SK-N-SH (cell line): ENCODE measurements at regions not wholly inside any gene's neighbourhood (a gene's known extent, or its start where the extent isn't known, plus 50 kb on each side); places are given as distances from the start of the nearest gene placed in this dataset.

Source experiments
- CTCF ChIA-PET: fragments of 300-600, 350-600 bp; formaldehyde crosslinking; extraction: SDS; loops from one replicate; lab custom pipeline; 2021; lab: Yijun Ruan, JAX
- POLR2A ChIA-PET: fragments of 350-600 bp; sonication (Branson Sonifier 250); formaldehyde crosslinking; extraction: SDS; loops from one replicate; lab custom pipeline; 2020; ENCODE audit warnings: antibody characterized with exemption, inconsistent platforms; lab: Yijun Ruan, JAX
- DNase-seq: peaks from one replicate; pipeline ENCODE4 v3.0.0; 2012
- H2AFZ ChIP-seq: fragments of 200-600 bp; sonication (generic); 2 replicates; pipeline ENCODE4 v1.8.1; 2016; ENCODE audit warnings: antibody characterized with exemption, mild to moderate bottlenecking, low read depth
- H3F3A ChIP-seq: fragments of 200-600 bp; sonication (generic); replicated peaks from 2 replicates; pipeline ENCODE3; 2016; ENCODE audit warnings: antibody characterized with exemption, mild to moderate bottlenecking; ENCODE audit not compliant: insufficient read depth
- H3K27ac ChIP-seq, 2 experiments: fragments of 200-500 bp in 1 of 2; fragments of 200-600 bp in 1 of 2; sonication (Bioruptor generic) in 1 of 2; sonication (generic), shearing (Covaris generic) in 1 of 2; 2 replicates each; pipeline versions ENCODE4 v1.5.1 to v1.6.1; 2014 to 2016; ENCODE audit warnings: low read depth in 2 of 2, inconsistent platforms in 1 of 2, low read length in 1 of 2, mild to moderate bottlenecking in 1 of 2, mixed read lengths in 1 of 2
- H3K27me3 ChIP-seq: fragments of 200-600 bp; sonication (generic), shearing (Covaris generic); 2 replicates; pipeline ENCODE4 v1.6.1; 2016; ENCODE audit warnings: mixed run types; ENCODE audit not compliant: insufficient read depth
- H3K36me3 ChIP-seq, 2 experiments: fragments of 200-500 bp in 1 of 2; fragments of 200-600 bp in 1 of 2; sonication (Bioruptor generic) in 1 of 2; sonication (generic) in 1 of 2; replicated peaks in 1 of 2; 2 replicates each; pipeline versions ENCODE3 to v1.5.1; 2014 to 2016; ENCODE audit warnings: low read length in 1 of 2, mild to moderate bottlenecking in 1 of 2; ENCODE audit not compliant: insufficient read depth in 2 of 2, control insufficient read depth in 1 of 2
- H3K4me1 ChIP-seq, 2 experiments: fragments of 200-500 bp in 1 of 2; fragments of 200-600 bp in 1 of 2; sonication (Bioruptor generic) in 1 of 2; sonication (generic), shearing (Covaris generic) in 1 of 2; 2 replicates each; pipeline versions ENCODE4 v1.5.1 to v1.6.1; 2014 to 2016; ENCODE audit warnings: low read depth in 1 of 2, low read length in 1 of 2, mixed run types in 1 of 2; ENCODE audit not compliant: insufficient read depth in 2 of 2, control insufficient read depth in 1 of 2
- H3K4me2 ChIP-seq: fragments of 200-600 bp; sonication (generic), shearing (Covaris generic); 2 replicates; pipeline ENCODE4 v1.6.1; 2017; ENCODE audit warnings: mixed run types
- H3K4me3 ChIP-seq, 2 experiments: fragments of 200-500 bp in 1 of 2; fragments of 200-600 bp in 1 of 2; sonication (Bioruptor generic) in 1 of 2; sonication (generic), shearing (Covaris generic) in 1 of 2; 2 replicates each; pipeline versions ENCODE4 v1.5.1 to v1.8.1; 2014 to 2016; ENCODE audit warnings: low read depth in 2 of 2, inconsistent platforms in 1 of 2, low read length in 1 of 2, mild to moderate bottlenecking in 1 of 2, mixed read lengths in 1 of 2, moderate library complexity in 1 of 2
- H3K79me2 ChIP-seq: fragments of 200-600 bp; sonication (generic); 2 replicates; pipeline ENCODE4 v1.8.1; 2017; ENCODE audit warnings: mild to moderate bottlenecking; ENCODE audit not compliant: insufficient read depth
- H3K9ac ChIP-seq: fragments of 200-600 bp; sonication (generic); 2 replicates; pipeline ENCODE4 v1.6.1; 2017; ENCODE audit warnings: mixed run types
- H3K9me2 ChIP-seq: fragments of 200-600 bp; sonication (generic); 2 replicates; pipeline ENCODE4 v1.6.1; 2017; ENCODE audit warnings: mixed run types
- H3K9me3 ChIP-seq: fragments of 200-600 bp; sonication (generic); 2 replicates; pipeline ENCODE4 v1.6.1; 2017; ENCODE audit warnings: mixed run types, mild to moderate bottlenecking, moderate library complexity
- H4K20me1 ChIP-seq: fragments of 200-600 bp; sonication (generic); 2 replicates; pipeline ENCODE4 v1.6.1; 2017; ENCODE audit warnings: mild to moderate bottlenecking, mixed run types; ENCODE audit not compliant: insufficient read depth
- CHD2 ChIP-seq: fragments of 150-350 bp; IDR thresholded peaks from 2 replicates; pipeline ENCODE4 v1.6.1; 2018; ENCODE audit warnings: low read length; ENCODE audit not compliant: partially characterized antibody
- EZH2phosphoT487 ChIP-seq: fragments of 200-600 bp; sonication (generic); IDR thresholded peaks from 2 replicates; pipeline ENCODE4 v1.6.1; 2017; ENCODE audit warnings: low read depth, mixed run types, mild to moderate bottlenecking, antibody characterized with exemption, moderate library complexity, borderline replicate concordance
- FOXJ3 ChIP-seq: sonication (generic); formaldehyde crosslinking; IDR thresholded peaks from 2 replicates; pipeline ENCODE4 v1.5.1; 2020; ENCODE audit warnings: mild to moderate bottlenecking, missing genetic modification reagents
- GABPA ChIP-seq: IDR thresholded peaks from 2 replicates; pipeline ENCODE4 v1.4.0; 2012; ENCODE audit warnings: low read depth, mild to moderate bottlenecking
- GATA2 ChIP-seq: sonication (generic); formaldehyde crosslinking; IDR thresholded peaks from 2 replicates; pipeline ENCODE4 v1.5.0; 2020; ENCODE audit warnings: mild to moderate bottlenecking, missing genetic modification reagents
- JUND ChIP-seq: IDR thresholded peaks from 2 replicates; pipeline ENCODE4 v1.4.0; 2012
- RCOR1 ChIP-seq: fragments of 150-350 bp; IDR thresholded peaks from 2 replicates; pipeline ENCODE4 v1.6.1; 2017; ENCODE audit warnings: antibody characterized with exemption, low read length
- RFX5 ChIP-seq: IDR thresholded peaks from 2 replicates; pipeline ENCODE4 v1.6.1; 2012; ENCODE audit warnings: mild to moderate bottlenecking, improper control_type of control experiment, low read length
- RXRA ChIP-seq: IDR thresholded peaks from 2 replicates; pipeline ENCODE4 v1.4.0; 2012; ENCODE audit warnings: low read depth, mild to moderate bottlenecking, borderline replicate concordance
- SIN3A ChIP-seq: IDR thresholded peaks from 2 replicates; pipeline ENCODE4 v1.6.1; 2012; ENCODE audit warnings: low read depth, mild to moderate bottlenecking, low read length, moderate library complexity, borderline replicate concordance
- SMC3 ChIP-seq: IDR thresholded peaks from 2 replicates; pipeline ENCODE4 v1.6.1; 2012; ENCODE audit warnings: low read depth, low read length, improper control_type of control experiment
- TCF12 ChIP-seq: IDR thresholded peaks from 2 replicates; pipeline ENCODE4 v1.4.0; 2012
- TEAD4 ChIP-seq: IDR thresholded peaks from 2 replicates; pipeline ENCODE4 v1.4.0; 2012; ENCODE audit warnings: mild to moderate bottlenecking, borderline replicate concordance; ENCODE audit not compliant: insufficient read depth
- WGBS: methylation state at CpG from one replicate; pipeline ENCODE4 v1.1.6; 2017; ENCODE audit warnings: low lambda C conversion rate; 5-methylcytosine and 5-hydroxymethylcytosine counted together
- TF ChIP-seq, protein P1 (sequence below): fragments of 200-600 bp; sonication (generic); IDR thresholded peaks from 2 replicates; pipeline ENCODE4 v1.6.1; 2017; ENCODE audit warnings: antibody characterized with exemption, mild to moderate bottlenecking, moderate library complexity
- TF ChIP-seq, protein P2 (sequence below): IDR thresholded peaks from 2 replicates; pipeline ENCODE4 v1.4.0; 2012; ENCODE audit warnings: low read depth
- TF ChIP-seq, protein P3 (sequence below): IDR thresholded peaks from 2 replicates; pipeline ENCODE4; 2012
- TF ChIP-seq, protein P4 (sequence below): IDR thresholded peaks from 2 replicates; pipeline ENCODE4 v1.4.0; 2012; ENCODE audit warnings: low read depth, borderline replicate concordance
- TF ChIP-seq, protein P5 (sequence below): IDR thresholded peaks from 2 replicates; pipeline ENCODE4 v1.4.0; 2012; ENCODE audit warnings: low read depth, borderline replicate concordance
- TF ChIP-seq, protein P6 (sequence below): fragments of 150-350 bp; IDR thresholded peaks from 2 replicates; pipeline ENCODE4 v1.6.1; 2016; ENCODE audit warnings: mild to moderate bottlenecking, low read depth, low read length

DNA sequence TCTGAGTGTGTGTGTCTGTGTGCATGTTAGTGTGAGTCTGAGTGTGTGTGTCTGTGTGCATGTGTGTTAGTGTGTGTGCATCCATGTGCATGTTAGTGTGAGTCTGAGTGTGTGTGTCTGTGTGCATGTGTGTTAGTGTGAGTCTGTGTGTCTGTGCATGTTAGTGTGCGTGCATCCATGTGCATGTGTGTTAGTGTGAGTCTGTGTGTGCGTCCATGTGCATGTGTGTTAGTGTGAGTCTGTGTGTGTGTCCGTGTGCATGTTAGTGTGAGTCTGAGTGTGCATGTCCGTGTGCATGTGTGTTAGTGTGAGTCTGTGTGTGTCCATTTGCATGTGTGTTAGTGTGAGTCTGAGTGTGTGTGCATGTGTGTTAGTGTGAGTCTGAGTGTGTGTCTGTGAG is 76.6 kb upstream of the ACTRT2 start (continued):
- TF ChIP-seq, protein P1, sequence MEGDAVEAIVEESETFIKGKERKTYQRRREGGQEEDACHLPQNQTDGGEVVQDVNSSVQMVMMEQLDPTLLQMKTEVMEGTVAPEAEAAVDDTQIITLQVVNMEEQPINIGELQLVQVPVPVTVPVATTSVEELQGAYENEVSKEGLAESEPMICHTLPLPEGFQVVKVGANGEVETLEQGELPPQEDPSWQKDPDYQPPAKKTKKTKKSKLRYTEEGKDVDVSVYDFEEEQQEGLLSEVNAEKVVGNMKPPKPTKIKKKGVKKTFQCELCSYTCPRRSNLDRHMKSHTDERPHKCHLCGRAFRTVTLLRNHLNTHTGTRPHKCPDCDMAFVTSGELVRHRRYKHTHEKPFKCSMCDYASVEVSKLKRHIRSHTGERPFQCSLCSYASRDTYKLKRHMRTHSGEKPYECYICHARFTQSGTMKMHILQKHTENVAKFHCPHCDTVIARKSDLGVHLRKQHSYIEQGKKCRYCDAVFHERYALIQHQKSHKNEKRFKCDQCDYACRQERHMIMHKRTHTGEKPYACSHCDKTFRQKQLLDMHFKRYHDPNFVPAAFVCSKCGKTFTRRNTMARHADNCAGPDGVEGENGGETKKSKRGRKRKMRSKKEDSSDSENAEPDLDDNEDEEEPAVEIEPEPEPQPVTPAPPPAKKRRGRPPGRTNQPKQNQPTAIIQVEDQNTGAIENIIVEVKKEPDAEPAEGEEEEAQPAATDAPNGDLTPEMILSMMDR, result no peak
- TF ChIP-seq JUND, result no peak
- TF ChIP-seq, protein P2, sequence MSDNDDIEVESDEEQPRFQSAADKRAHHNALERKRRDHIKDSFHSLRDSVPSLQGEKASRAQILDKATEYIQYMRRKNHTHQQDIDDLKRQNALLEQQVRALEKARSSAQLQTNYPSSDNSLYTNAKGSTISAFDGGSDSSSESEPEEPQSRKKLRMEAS, result no peak
- TF ChIP-seq, all 33 proteins: peak for 0

DNA sequence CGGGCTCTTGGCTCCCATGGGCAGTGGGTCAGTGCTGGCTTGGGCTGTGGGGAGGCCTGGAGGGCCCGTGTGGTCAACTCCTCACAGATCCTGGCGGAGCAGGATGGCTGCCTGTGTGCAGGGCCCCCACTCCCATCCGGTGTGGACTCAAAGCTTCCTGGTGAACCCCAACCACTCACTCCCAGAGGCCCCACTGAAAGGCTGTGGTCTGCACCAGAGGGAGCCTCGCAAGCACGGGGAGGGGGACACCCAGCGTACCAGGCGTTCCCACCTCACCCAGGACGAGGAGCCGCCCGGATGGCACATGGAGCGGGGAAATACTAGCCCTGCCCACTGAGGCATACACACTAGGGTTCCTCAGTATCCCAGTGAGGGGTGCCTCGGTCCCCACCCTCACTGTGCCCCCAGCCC is 75.4 kb upstream of the ACTRT2 start:
- Histone ChIP-seq H3K27me3 (no peaks in the 10 kb centered on the region), H3K4me3 (no peak overlapping the region), H3K36me3 (no peaks in the 10 kb centered on the region), H3K9me2 (no peaks in the 10 kb centered on the region), H2AFZ (no peak overlapping the region), H3K9ac (no peak overlapping the region), H3K79me2 (no peaks in the 10 kb centered on the region), H3K4me2 (no peak overlapping the region), H3K9me3 (no peaks in the 10 kb centered on the region), H3F3A (no peaks in the 10 kb centered on the region), H3K4me1 (no peaks in the 10 kb centered on the region), H4K20me1 (no peaks in the 10 kb centered on the region), H3K27ac (no peak overlapping the region)
- no peak for DNase-seq
- no peak for TF ChIP-seq CHD2
- TF ChIP-seq, protein P3, sequence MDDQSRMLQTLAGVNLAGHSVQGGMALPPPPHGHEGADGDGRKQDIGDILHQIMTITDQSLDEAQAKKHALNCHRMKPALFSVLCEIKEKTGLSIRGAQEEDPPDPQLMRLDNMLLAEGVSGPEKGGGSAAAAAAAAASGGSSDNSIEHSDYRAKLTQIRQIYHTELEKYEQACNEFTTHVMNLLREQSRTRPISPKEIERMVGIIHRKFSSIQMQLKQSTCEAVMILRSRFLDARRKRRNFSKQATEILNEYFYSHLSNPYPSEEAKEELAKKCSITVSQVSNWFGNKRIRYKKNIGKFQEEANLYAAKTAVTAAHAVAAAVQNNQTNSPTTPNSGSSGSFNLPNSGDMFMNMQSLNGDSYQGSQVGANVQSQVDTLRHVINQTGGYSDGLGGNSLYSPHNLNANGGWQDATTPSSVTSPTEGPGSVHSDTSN, result no peak
- no peak for TF ChIP-seq RCOR1
- no peak for TF ChIP-seq FOXJ3 (CRISPR knock-in tag)
- no peak for TF ChIP-seq JUND
- TF ChIP-seq GATA2 (CRISPR knock-in tag), result no peak
- no peak for TF ChIP-seq RXRA
- TF ChIP-seq, protein P4, sequence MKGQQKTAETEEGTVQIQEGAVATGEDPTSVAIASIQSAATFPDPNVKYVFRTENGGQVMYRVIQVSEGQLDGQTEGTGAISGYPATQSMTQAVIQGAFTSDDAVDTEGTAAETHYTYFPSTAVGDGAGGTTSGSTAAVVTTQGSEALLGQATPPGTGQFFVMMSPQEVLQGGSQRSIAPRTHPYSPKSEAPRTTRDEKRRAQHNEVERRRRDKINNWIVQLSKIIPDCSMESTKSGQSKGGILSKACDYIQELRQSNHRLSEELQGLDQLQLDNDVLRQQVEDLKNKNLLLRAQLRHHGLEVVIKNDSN, result no peak
- no peak for TF ChIP-seq RFX5
- TF ChIP-seq, protein P2, result no peak
- TF ChIP-seq SIN3A, result no peak
- TF ChIP-seq, protein P5, sequence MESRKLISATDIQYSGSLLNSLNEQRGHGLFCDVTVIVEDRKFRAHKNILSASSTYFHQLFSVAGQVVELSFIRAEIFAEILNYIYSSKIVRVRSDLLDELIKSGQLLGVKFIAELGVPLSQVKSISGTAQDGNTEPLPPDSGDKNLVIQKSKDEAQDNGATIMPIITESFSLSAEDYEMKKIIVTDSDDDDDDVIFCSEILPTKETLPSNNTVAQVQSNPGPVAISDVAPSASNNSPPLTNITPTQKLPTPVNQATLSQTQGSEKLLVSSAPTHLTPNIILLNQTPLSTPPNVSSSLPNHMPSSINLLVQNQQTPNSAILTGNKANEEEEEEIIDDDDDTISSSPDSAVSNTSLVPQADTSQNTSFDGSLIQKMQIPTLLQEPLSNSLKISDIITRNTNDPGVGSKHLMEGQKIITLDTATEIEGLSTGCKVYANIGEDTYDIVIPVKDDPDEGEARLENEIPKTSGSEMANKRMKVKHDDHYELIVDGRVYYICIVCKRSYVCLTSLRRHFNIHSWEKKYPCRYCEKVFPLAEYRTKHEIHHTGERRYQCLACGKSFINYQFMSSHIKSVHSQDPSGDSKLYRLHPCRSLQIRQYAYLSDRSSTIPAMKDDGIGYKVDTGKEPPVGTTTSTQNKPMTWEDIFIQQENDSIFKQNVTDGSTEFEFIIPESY, result no peak
- TF ChIP-seq, protein P6, sequence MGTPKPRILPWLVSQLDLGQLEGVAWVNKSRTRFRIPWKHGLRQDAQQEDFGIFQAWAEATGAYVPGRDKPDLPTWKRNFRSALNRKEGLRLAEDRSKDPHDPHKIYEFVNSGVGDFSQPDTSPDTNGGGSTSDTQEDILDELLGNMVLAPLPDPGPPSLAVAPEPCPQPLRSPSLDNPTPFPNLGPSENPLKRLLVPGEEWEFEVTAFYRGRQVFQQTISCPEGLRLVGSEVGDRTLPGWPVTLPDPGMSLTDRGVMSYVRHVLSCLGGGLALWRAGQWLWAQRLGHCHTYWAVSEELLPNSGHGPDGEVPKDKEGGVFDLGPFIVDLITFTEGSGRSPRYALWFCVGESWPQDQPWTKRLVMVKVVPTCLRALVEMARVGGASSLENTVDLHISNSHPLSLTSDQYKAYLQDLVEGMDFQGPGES, result no peak
- TF ChIP-seq SMC3, result no peak
- TF ChIP-seq TEAD4, result no peak
- TF ChIP-seq EZH2phosphoT487, result no peak
- no peak for TF ChIP-seq GABPA
- no peak for TF ChIP-seq TCF12
- ChIA-PET CTCF (no interaction called here), POLR2A (no interaction called here)
- WGBS, result 16% methylated on average over 5 of the region's 13 CpGs
